ENCODE measurements at regions not wholly inside any gene's neighbourhood (a gene's known extent, or its start where the extent isn't known, plus 50 kb on each side); places are given as distances from the start of the nearest gene placed in this dataset.

GRCh38 chr4:26192899-26193869 lies 127.6 kb upstream of the RBPJ start (continued):
- TF ChIP-seq, protein P1, sequence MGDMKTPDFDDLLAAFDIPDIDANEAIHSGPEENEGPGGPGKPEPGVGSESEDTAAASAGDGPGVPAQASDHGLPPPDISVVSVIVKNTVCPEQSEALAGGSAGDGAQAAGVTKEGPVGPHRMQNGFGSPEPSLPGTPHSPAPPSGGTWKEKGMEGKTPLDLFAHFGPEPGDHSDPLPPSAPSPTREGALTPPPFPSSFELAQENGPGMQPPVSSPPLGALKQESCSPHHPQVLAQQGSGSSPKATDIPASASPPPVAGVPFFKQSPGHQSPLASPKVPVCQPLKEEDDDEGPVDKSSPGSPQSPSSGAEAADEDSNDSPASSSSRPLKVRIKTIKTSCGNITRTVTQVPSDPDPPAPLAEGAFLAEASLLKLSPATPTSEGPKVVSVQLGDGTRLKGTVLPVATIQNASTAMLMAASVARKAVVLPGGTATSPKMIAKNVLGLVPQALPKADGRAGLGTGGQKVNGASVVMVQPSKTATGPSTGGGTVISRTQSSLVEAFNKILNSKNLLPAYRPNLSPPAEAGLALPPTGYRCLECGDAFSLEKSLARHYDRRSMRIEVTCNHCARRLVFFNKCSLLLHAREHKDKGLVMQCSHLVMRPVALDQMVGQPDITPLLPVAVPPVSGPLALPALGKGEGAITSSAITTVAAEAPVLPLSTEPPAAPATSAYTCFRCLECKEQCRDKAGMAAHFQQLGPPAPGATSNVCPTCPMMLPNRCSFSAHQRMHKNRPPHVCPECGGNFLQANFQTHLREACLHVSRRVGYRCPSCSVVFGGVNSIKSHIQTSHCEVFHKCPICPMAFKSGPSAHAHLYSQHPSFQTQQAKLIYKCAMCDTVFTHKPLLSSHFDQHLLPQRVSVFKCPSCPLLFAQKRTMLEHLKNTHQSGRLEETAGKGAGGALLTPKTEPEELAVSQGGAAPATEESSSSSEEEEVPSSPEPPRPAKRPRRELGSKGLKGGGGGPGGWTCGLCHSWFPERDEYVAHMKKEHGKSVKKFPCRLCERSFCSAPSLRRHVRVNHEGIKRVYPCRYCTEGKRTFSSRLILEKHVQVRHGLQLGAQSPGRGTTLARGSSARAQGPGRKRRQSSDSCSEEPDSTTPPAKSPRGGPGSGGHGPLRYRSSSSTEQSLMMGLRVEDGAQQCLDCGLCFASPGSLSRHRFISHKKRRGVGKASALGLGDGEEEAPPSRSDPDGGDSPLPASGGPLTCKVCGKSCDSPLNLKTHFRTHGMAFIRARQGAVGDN (IDR thresholded peaks at IDR 0.05), result no peak
- TF ChIP-seq EZH2 (IDR thresholded peaks at IDR 0.05; ENCODE audit: borderline replicate concordance, control insufficient read depth, low read depth, low read length) (no peak), SP1 (IDR thresholded peaks at IDR 0.05; ENCODE audit: low read depth, low read length) (no peak), MTA2 (IDR thresholded peaks at IDR 0.05; ENCODE audit: low read depth) (no peak), ZSCAN29 (IDR thresholded peaks at IDR 0.05) (no peak), DPF2 (IDR thresholded peaks at IDR 0.05) (no peak), FOXM1 (IDR thresholded peaks at IDR 0.05; ENCODE audit: low read depth, low read length) (peak; percentile 86; the same call in 1 of the 2 replicates), ETV6 (conservative IDR thresholded peaks at IDR 0.05 in 1 of 2, IDR thresholded peaks at IDR 0.05 in 1 of 2; ENCODE audit: borderline replicate concordance in 1 of 2, low read depth in 1 of 2) (peak in 1 of 2 experiments; percentile 66; a peak in 1 of 4 replicates), GABPA (IDR thresholded peaks at IDR 0.05; ENCODE audit: low read depth) (no peak), ZNF384 (IDR thresholded peaks at IDR 0.05; ENCODE audit: borderline replicate concordance, low read depth, low read length) (peak; percentile 36; the same call in 1 of the 2 replicates), NFYA (IDR thresholded peaks at IDR 0.05; ENCODE audit: borderline replicate concordance, low read depth, low read length) (no peak), NR2C1 (IDR thresholded peaks at IDR 0.05) (no peak), PAX8 (IDR thresholded peaks at IDR 0.05) (no peak), RAD51 (IDR thresholded peaks at IDR 0.05) (no peak)
- TF ChIP-seq, protein P2, sequence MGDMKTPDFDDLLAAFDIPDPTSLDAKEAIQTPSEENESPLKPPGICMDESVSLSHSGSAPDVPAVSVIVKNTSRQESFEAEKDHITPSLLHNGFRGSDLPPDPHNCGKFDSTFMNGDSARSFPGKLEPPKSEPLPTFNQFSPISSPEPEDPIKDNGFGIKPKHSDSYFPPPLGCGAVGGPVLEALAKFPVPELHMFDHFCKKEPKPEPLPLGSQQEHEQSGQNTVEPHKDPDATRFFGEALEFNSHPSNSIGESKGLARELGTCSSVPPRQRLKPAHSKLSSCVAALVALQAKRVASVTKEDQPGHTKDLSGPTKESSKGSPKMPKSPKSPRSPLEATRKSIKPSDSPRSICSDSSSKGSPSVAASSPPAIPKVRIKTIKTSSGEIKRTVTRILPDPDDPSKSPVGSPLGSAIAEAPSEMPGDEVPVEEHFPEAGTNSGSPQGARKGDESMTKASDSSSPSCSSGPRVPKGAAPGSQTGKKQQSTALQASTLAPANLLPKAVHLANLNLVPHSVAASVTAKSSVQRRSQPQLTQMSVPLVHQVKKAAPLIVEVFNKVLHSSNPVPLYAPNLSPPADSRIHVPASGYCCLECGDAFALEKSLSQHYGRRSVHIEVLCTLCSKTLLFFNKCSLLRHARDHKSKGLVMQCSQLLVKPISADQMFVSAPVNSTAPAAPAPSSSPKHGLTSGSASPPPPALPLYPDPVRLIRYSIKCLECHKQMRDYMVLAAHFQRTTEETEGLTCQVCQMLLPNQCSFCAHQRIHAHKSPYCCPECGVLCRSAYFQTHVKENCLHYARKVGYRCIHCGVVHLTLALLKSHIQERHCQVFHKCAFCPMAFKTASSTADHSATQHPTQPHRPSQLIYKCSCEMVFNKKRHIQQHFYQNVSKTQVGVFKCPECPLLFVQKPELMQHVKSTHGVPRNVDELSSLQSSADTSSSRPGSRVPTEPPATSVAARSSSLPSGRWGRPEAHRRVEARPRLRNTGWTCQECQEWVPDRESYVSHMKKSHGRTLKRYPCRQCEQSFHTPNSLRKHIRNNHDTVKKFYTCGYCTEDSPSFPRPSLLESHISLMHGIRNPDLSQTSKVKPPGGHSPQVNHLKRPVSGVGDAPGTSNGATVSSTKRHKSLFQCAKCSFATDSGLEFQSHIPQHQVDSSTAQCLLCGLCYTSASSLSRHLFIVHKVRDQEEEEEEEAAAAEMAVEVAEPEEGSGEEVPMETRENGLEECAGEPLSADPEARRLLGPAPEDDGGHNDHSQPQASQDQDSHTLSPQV (IDR thresholded peaks at IDR 0.05), result no peak
- TF ChIP-seq, protein P3, sequence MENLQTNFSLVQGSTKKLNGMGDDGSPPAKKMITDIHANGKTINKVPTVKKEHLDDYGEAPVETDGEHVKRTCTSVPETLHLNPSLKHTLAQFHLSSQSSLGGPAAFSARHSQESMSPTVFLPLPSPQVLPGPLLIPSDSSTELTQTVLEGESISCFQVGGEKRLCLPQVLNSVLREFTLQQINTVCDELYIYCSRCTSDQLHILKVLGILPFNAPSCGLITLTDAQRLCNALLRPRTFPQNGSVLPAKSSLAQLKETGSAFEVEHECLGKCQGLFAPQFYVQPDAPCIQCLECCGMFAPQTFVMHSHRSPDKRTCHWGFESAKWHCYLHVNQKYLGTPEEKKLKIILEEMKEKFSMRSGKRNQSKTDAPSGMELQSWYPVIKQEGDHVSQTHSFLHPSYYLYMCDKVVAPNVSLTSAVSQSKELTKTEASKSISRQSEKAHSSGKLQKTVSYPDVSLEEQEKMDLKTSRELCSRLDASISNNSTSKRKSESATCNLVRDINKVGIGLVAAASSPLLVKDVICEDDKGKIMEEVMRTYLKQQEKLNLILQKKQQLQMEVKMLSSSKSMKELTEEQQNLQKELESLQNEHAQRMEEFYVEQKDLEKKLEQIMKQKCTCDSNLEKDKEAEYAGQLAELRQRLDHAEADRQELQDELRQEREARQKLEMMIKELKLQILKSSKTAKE (IDR thresholded peaks at IDR 0.05; ENCODE audit: low read depth, poor library complexity, severe bottlenecking), result peak; percentile 26
